ENCODE measurements at regions not wholly inside any gene's neighbourhood (a gene's known extent, or its start where the extent isn't known, plus 50 kb on each side); places are given as distances from the start of the nearest gene placed in this dataset.

GRCh38 chr4:157558016-157558415 lies 337.5 kb downstream of the GRIA2 start:
- no peak overlapping the region for H3K27ac ChIP-seq
- ChIA-PET CTCF (no interaction called here), POLR2A (ENCODE audit: low non-redundant PET) (no interaction called here)
- TF ChIP-seq CTCF (conservative IDR thresholded peaks at IDR 0.05; ENCODE audit: low read depth), result no peak
- no peak for DNase-seq (ENCODE audit: low spot score)

GRCh38 chr4:157550028-157550427 lies 329.5 kb downstream of the GRIA2 start:
- no peak for DNase-seq (ENCODE audit: low spot score)
- no peak for TF ChIP-seq CTCF (conservative IDR thresholded peaks at IDR 0.05; ENCODE audit: low read depth)
- POLR2A ChIA-PET (ENCODE audit: low non-redundant PET), result no interaction called here
- CTCF ChIA-PET, result no interaction called here
- H3K27ac ChIP-seq, result no peak overlapping the region

GRCh38 chr4:157527954-157528353 lies 307.4 kb downstream of the GRIA2 start:
- CTCF ChIA-PET, result interaction anchor here (0.5 kb wide), 1 partner anchor 131 kb away, joined by 3 read pairs; no protein-coding TSS in a partner anchor
- POLR2A ChIA-PET (ENCODE audit: low non-redundant PET), result no interaction called here
- no peak overlapping the region for H3K27ac ChIP-seq
- no peak for DNase-seq (ENCODE audit: low spot score)
- TF ChIP-seq CTCF (conservative IDR thresholded peaks at IDR 0.05; ENCODE audit: low read depth), result no peak

- no peak for DNase-seq (ENCODE audit: low spot score)
- no peak for TF ChIP-seq CTCF (conservative IDR thresholded peaks at IDR 0.05; ENCODE audit: low read depth)
- H3K27ac ChIP-seq, result no peak overlapping the region
- CTCF ChIA-PET, result no interaction called here
- POLR2A ChIA-PET (ENCODE audit: low non-redundant PET), result no interaction called here
Measured at GRCh38 chr4:157521906-157522305, 301.4 kb downstream of the GRIA2 start.

- ChIA-PET POLR2A (ENCODE audit: low non-redundant PET) (no interaction called here), CTCF (interaction anchor here (0.5 to 0.7 kb wide), 2 partner anchors 187 to 1039 kb away, joined by 3 read pairs; no protein-coding TSS in a partner anchor)
- TF ChIP-seq CTCF (conservative IDR thresholded peaks at IDR 0.05; ENCODE audit: low read depth), result no peak
- H3K27ac ChIP-seq, result no peak overlapping the region
- DNase-seq (ENCODE audit: low spot score), result no peak
Measured at GRCh38 chr4:157514711-157515110, 294.2 kb downstream of the GRIA2 start.

GRCh38 chr4:157509341-157509740 lies 288.8 kb downstream of the GRIA2 start:
- ChIA-PET CTCF (no interaction called here), POLR2A (ENCODE audit: low non-redundant PET) (no interaction called here)
- no peak for DNase-seq (ENCODE audit: low spot score)
- TF ChIP-seq CTCF (conservative IDR thresholded peaks at IDR 0.05; ENCODE audit: low read depth), result no peak
- no peak overlapping the region for H3K27ac ChIP-seq

- ChIA-PET POLR2A (ENCODE audit: low non-redundant PET) (no interaction called here), CTCF (no interaction called here)
- DNase-seq (ENCODE audit: low spot score), result no peak
- H3K27ac ChIP-seq, result no peak overlapping the region
- TF ChIP-seq CTCF (conservative IDR thresholded peaks at IDR 0.05; ENCODE audit: low read depth), result no peak
Measured at GRCh38 chr4:157502656-157503055, 282.1 kb downstream of the GRIA2 start.

Measured in RWPE1 (cell line).